H54 (cell line): ENCODE measurements at regions not wholly inside any gene's neighbourhood (a gene's known extent, or its start where the extent isn't known, plus 50 kb on each side); places are given as distances from the start of the nearest gene placed in this dataset.

ENCODE experiments used
- DNase-seq: peaks from one replicate; pipeline ENCODE4 v3.0.0; 2011; ENCODE audit warnings: low spot score, mixed read lengths; ENCODE audit not compliant: insufficient read length
- FAIRE-seq: peaks from 3 replicates; lab custom pipeline; 2011; peaks lifted over from hg19 to GRCh38; lab: Jason Lieb, UNC
- POLR2A ChIP-seq: IDR thresholded peaks from 2 replicates; pipeline ENCODE4 v1.6.1; 2011; ENCODE audit warnings: low read depth, mild to moderate bottlenecking, low read length

DNA sequence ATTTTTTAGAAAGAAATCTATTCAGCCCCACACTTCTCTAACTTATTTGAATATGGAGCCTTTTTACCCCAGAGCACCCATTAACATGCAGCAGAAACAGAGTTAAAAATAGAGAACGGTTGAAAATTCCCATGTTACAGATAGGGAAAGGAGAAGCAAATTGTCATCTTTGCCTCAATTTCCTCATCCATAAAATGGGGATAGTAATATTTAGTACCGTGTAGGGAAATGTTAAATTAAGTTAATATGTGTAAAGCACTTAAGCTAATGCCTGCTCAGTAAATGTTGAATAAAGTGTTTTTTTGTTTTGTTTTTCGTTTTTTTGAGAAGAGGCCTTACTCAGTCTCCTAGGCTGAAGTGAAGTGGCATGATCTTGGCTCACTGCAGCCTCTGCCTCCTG is 50.3 kb downstream of the NAV1 start:
- no peak for FAIRE-seq

DNA sequence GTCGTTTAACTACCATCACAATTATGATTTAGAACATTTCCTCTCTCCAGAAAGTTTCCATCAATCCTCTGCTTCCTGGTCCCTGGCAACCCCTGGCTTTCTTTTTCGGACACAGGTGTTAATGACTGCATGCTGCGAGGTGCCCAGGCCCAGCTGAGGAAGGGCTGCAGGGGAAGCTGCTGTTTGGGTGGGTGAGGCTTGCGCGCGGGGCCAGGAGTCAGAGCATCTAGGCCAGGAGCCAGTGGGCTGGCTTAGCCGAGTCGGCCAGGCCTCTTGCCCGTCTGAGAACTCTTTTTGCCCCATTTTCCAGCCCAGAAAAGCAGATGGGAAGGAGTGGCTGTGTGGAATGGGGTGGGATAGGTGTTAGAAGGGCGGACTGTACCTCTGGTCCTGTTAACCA is 51.5 kb downstream of the NAV1 start:
- FAIRE-seq (no peak), DNase-seq (no peak)
- no peak for TF ChIP-seq POLR2A

More for the DNA sequence above, 50.3 kb downstream of the NAV1 start:
- no peak for TF ChIP-seq POLR2A
- DNase-seq = no peak

DNA sequence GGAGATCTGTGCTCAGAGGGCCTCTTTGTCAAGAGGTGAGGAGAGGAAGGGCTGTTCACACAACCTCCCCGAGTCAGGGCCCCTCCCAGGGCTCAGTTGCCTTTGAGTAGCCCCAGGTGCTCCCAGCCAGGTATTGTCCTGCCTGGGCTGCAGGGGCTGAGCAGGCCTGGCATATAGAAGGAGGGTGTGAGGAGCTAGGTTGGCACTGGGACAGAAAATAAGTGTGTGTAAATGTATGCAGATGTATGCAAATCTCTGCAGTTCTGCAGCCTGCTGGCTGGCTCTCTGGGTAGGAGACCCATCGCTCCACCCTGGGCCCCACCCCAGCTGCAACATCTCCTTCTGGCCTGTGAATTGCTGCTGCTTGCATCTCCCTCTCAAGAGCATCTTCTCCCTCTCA is 52.4 kb downstream of the NAV1 start:
- no peak for FAIRE-seq
- TF ChIP-seq POLR2A = no peak
- no peak for DNase-seq

DNA sequence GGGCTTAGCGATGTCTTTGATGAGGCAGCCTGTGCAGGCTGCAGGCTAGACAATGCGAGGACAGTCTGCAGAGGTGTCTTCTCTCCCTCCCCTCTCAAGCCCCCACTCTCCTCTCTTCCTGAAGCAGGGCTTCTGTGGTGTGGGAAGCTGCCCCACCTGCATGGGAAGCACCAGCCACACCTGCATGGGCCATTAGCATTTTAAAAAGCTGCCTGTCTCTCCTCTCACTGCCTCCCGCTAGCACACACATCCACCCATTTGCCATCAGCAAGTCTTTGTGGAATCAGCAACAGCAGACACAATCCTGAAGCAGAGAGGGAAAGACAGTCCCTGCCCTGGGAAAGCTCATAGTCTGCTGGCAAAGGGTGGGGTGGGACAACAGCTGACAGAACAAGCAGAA is 53.1 kb downstream of the NAV1 start:
- FAIRE-seq (no peak), DNase-seq (no peak)
- no peak for TF ChIP-seq POLR2A

DNA sequence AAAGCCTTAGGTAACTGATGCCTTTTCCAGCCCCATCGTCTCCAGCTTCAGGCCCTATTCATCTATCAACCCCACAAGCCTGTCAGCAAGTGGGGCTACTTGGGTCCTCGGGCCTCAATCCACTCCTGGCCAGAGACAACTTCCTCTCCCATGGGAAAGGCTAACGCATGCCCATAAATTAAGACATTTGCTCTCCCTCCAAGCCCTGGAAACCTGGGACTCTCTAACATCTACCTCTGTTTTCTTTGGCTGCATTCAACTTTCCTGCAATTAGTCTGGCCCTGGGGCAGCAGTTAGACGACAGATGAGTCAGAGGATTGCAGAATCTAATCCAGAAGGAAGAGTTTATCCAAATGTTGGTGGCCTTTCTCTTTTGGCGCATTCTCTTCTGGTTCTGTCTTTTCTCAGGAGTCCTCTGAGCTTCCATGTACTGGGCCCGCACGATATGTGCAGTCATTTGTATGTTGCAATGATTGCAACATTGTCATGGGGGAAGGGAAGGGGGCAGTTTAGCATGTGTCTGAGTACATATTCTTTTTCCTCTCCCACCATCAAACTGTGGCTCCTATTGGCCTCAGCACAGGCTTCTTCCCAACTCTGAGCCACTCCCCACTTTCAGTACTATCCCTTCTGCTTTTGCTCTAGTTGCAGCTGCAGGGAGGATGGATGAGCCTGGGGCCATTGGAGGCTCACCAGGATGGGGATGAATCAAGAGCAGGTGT is 54.4 kb downstream of the NAV1 start:
- FAIRE-seq (no peak), DNase-seq (peak; percentile 72)
- no peak for TF ChIP-seq POLR2A

DNA sequence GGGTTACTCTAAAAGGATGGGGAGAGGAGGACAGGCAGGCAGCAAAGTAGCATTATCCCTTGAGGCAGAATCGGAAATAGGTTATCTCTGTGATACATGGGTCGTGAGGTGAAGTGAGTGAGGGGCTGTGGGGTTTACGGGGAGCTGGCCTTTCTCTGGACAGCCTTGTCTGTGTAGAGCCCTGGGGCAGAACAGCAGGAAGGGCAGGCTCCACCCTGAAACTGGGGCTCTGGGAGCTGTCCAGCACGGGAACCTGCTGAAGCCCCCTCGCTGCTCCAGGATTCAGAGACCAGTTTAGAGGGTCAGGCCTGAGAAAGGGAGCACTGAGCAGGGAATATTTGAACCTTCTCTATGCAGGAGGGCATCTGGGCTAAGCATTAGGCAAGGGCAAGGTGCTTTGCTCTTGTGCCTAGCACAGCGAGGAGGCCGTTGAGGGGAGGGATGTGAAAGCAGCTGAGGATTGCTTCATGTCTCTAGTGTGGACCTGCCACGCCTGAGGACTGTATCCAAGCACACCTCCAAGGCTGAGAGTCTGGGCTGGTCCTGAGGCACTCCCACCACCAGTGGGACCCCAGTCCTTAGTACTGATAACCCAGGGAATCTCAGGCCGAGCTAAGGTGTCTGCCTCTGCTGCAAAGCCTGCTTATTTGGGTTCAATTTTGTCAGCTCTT is 55.8 kb downstream of the NAV1 start:
- no peak for DNase-seq
- no peak for TF ChIP-seq POLR2A
- FAIRE-seq = no peak

DNA sequence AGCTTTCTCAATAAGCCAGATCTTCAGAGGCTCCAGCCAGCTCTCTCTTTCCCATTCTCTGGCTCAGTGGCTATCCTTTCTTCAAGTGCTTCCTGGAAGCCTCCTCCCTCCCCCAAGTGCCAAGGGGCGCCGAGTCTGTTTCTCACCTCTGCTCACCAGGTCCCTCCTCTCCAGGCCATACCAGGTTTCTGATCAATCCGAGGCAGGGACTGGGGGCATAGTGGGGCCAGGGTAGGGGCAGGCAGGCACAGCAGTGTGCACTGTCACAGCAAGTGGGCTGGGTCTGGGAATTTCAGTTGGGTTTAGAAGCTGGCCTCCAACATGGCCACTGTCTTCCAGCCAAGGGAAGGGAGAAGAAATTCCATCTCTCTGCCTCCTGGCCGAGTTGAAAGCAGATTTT is 56.5 kb downstream of the NAV1 start:
- no peak for TF ChIP-seq POLR2A
- no peak for FAIRE-seq
- DNase-seq = no peak

DNA sequence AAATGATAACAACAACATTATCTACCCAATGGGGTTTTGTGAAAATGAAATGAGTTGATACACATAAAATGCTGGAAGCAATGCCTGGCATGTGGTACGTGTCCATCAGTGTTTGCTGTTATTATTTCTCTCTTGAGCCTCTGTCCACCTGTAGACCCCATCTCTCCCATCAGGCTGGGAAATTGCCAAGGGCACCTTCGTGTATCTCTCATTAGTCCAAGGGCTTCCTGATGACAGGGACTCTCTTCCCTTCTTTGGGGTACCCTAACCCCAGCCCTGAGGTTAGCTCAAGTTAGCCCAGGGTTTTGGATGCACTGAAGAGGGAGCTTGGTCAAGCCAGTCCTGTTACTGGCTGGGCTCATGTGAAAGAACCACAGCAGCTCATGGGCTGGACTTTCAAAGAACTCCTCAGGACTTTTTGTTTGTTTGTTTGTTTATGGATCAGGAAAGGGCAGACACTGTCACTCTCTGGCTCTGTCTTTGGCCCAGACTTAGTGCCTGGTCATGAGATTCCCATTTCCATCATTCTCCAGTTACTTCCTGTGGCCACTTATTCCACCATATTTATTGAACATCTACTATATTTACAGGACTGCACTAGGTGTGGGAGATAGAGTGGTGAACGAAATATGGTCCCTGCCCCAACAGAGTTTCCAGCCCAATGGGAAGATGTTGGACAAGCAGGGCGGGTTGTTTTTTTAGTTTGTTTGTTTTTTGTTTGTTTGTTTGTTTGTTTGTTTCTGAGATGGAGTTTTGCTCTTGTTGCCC is 57.4 kb downstream of the NAV1 start:
- TF ChIP-seq POLR2A = no peak
- FAIRE-seq (no peak), DNase-seq (no peak)

DNA sequence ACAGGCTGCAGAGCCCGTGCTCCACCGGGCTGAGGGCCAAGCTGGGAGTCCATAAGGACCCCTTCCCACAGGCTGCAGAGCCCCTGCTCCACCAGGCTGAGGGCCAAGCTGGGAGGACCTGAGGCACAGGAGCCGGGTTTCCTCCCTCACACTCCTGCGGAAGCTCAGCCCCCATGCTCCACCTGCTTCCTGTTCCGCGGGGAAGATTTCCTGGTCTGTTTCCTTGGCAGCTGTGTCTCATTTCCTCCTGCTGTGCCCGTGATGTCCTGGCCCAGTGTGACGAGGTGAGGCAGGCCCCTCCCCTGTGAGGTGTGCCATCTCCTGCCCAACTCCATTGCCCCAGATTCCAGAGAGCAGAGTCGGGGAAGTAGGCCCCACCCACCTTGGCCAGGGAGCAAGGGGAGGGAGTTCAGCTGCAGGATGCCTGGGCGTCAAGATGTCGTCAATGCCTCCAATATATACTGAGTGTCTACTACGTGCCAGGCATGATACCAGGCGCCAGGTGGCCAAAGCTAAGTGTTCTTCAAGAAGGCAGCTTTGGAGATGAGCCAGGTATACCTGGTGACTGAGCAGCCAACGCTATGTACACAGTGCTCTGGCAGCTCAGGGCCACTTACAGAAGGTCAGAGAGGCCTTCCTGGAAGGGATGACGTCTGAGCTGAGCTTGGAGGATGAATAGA is 58.8 kb downstream of the NAV1 start:
- no peak for DNase-seq
- TF ChIP-seq POLR2A = no peak
- no peak for FAIRE-seq

DNA sequence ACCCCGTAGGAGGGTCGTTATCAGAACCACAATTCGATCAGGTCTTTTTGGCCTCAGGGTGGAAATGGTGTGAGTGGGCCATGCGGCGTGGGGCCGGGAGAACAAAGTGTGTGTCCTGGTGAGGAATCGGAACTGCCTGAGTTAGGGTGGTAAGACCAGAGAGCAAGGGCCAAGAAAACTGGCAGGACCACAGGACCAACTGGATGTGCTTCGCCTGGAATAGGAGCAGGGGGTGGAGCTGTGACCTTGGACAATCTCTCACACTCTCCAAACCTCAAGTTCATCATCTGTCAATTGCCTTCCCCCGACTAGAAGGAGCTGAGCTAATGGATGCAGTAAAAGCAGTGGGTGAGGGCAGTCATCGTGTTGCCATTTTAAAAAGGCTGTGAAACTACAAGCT is 59.5 kb downstream of the NAV1 start:
- no peak for FAIRE-seq
- no peak for TF ChIP-seq POLR2A
- no peak for DNase-seq

DNA sequence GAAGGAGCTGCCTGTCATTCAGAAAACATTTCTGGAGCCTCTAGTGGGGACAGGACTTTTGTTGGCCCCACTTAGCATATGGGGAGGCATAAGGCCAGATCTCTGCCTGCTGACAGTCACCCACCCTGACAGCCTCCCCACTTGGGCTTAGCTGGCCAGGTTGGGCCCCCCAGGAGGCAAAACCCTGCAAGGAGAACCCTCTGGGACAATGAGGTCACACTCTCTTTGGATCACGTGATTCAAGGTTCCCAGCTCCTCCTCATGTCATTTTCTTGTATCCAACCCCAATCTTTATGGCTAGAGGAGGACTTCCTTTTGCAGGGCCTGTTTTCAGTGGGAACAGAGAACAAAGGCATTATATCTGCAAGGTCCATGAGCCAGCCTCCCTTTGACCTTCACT is 60.0 kb downstream of the NAV1 start:
- FAIRE-seq (no peak), DNase-seq (no peak)
- no peak for TF ChIP-seq POLR2A

DNA sequence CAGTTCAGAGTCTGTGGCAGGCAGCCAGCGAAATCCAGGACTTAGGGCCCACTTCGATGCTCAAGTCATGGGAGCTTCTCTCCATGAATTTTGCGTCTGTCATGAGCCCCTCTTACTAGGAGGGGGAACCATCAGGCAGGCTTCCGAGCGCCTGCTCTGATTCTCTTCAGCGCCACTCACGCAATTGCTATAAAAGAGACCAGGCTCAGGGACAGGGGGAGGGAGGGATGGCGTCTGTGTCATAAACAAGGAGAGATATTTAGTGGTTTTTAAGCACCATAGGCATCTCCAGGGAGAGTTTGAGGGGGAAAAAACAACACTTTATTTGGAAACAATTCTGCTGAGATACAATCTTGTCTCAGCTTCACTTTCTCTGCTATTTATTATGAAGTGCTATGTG is 60.6 kb downstream of the NAV1 start:
- DNase-seq (no peak), FAIRE-seq (no peak)
- TF ChIP-seq POLR2A = no peak

DNA sequence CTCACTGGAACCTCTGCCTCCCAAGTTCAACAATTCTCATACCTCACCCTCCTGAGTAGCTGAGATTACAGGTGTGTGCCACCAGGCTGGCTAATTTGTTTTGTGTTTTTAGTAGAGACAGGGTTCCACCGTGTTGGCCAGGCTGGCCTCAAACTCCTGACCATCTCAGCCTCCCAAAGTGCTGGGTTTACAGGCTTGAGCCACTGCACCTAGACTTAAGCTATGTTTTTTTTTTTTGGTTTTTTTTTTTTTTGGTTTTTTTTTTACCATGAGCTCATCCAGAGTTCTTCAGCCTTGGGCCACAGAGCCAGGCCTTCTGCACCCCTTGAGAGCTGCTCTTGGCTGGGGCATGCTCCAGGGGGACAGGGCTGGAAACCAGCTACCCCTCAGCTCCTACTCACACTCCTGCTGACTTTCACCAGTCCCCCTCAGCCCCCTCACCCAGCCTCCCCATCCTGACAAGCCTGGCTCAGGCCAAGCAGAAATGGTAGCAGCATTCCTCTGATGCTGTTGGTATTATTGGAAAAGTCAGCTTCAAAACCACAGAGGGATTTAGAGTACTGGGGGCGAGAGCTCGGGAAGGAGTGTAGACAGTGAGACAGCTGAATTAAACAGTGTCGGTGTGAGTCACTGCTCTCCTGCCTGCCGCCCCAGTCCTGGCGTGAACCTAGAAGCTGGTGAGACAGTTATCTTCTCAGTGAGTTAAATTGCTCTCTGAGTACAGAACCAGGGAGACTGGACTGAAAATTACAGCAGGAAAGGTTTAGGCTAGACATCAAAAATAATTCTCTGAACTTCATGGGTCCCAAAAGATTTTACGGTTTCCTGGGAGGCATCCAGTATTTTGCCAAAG is 63.7 kb downstream of the NAV1 start:
- peak; percentile 27 for FAIRE-seq
- DNase-seq = peak; percentile 78
- TF ChIP-seq POLR2A = no peak
